ENCODE measurements at regions not wholly inside any gene's neighbourhood (a gene's known extent, or its start where the extent isn't known, plus 50 kb on each side); places are given as distances from the start of the nearest gene placed in this dataset.

- DNase-seq (ENCODE audit: extremely low read depth, low read depth): no peak
- no peak for TF ChIP-seq CTCF (IDR thresholded peaks at IDR 0.05; ENCODE audit: low read depth, low read length)
Measured at GRCh38 chrX:39195156-39195555, 393.9 kb downstream of the MID1IP1 start.

GRCh38 chrX:39196192-39197102 lies 395.2 kb downstream of the MID1IP1 start:
- TF ChIP-seq CTCF (IDR thresholded peaks at IDR 0.05; ENCODE audit: low read depth, low read length): no peak
- no peak for DNase-seq (ENCODE audit: extremely low read depth, low read depth)

- TF ChIP-seq CTCF (IDR thresholded peaks at IDR 0.05; ENCODE audit: low read depth, low read length): no peak
- no peak for DNase-seq (ENCODE audit: extremely low read depth, low read depth)
Measured at GRCh38 chrX:39199429-39199828, 398.2 kb downstream of the MID1IP1 start.

- DNase-seq (ENCODE audit: extremely low read depth, low read depth): no peak
- no peak for TF ChIP-seq CTCF (IDR thresholded peaks at IDR 0.05; ENCODE audit: low read depth, low read length)
Measured at GRCh38 chrX:39201305-39201990, 400.2 kb downstream of the MID1IP1 start.

- TF ChIP-seq CTCF (IDR thresholded peaks at IDR 0.05; ENCODE audit: low read depth, low read length): no peak
- no peak for DNase-seq (ENCODE audit: extremely low read depth, low read depth)
Measured at GRCh38 chrX:39202641-39203040, 401.4 kb downstream of the MID1IP1 start.

GRCh38 chrX:39203427-39203826 lies 402.2 kb downstream of the MID1IP1 start:
- TF ChIP-seq CTCF (IDR thresholded peaks at IDR 0.05; ENCODE audit: low read depth, low read length): no peak
- DNase-seq (ENCODE audit: extremely low read depth, low read depth): no peak

- TF ChIP-seq CTCF (IDR thresholded peaks at IDR 0.05; ENCODE audit: low read depth, low read length): no peak
- DNase-seq (ENCODE audit: extremely low read depth, low read depth): no peak
Measured at GRCh38 chrX:39204353-39204752, 403.1 kb downstream of the MID1IP1 start.

All from AG09319 (cell line).